ENCODE measurements at regions not wholly inside any gene's neighbourhood (a gene's known extent, or its start where the extent isn't known, plus 50 kb on each side); places are given as distances from the start of the nearest gene placed in this dataset.

GRCh38 chr18:56462276-56462675 is 176.1 kb downstream of the TXNL1 start:
- no peak for TF ChIP-seq CTCF (IDR thresholded peaks at IDR 0.05)
- TF ChIP-seq EP300 (IDR thresholded peaks at IDR 0.05), result no peak
- no peak for TF ChIP-seq POLR2AphosphoS5 (IDR thresholded peaks at IDR 0.05)
- no peak for TF ChIP-seq POLR2A (IDR thresholded peaks at IDR 0.05)
- 82 to 86% methylated on average over 1 of the region's 1 CpG for WGBS, 2 donors
- no peak overlapping the region for H3K4me3 ChIP-seq

GRCh38 chr18:56461151-56461550 is 177.2 kb downstream of the TXNL1 start:
- peak overlapping the region in 1 of 4 donors; percentile 52 for H3K27ac ChIP-seq
- ATAC-seq (ENCODE audit: low FRiP score in 2 of 2), result no peak
- WGBS, 2 donors, result 85 to 92% methylated on average over 1 of the region's 1 CpG

More at GRCh38 chr18:56462276-56462675, 176.1 kb downstream of the TXNL1 start:
- Histone ChIP-seq H3K27ac (no peak overlapping the region), H3K36me3 (no peaks in the 10 kb centered on the region), H3K4me1 (peaks cover 6 to 18% (median 13%) of the 10 kb centered on the region in 4 donors), H3K27me3 (no peaks in the 10 kb centered on the region), H3K9me3 (peaks cover 0 to 6% (median 2%) of the 10 kb centered on the region in 4 donors)
- DNase-seq, result no peak
- ATAC-seq (ENCODE audit: low FRiP score in 2 of 2), result no peak

GRCh38 chr18:56460581-56460980 is 177.8 kb downstream of the TXNL1 start:
- ATAC-seq (ENCODE audit: low FRiP score in 2 of 2), result no peak
- peaks cover 0 to 6% (median 2%) of the 10 kb centered on the region in 4 donors for H3K9me3 ChIP-seq
- no peak overlapping the region for H3K4me3 ChIP-seq
- WGBS, 2 donors, result 21 to 26% methylated on average over 3 of the region's 3 CpGs
- H3K27ac ChIP-seq, result peak overlapping the region; percentile 21 to 67 (median 44)
- no peaks in the 10 kb centered on the region for H3K27me3 ChIP-seq
- DNase-seq, result no peak
- TF ChIP-seq CTCF (IDR thresholded peaks at IDR 0.05) (no peak), POLR2A (IDR thresholded peaks at IDR 0.05) (no peak), POLR2AphosphoS5 (IDR thresholded peaks at IDR 0.05) (no peak)
- H3K36me3 ChIP-seq, result no peaks in the 10 kb centered on the region
- peaks cover 6 to 18% (median 13%) of the 10 kb centered on the region in 4 donors for H3K4me1 ChIP-seq

More at GRCh38 chr18:56461151-56461550, 177.2 kb downstream of the TXNL1 start:
- H3K27me3 ChIP-seq, result no peaks in the 10 kb centered on the region
- H3K4me1 ChIP-seq, result peaks cover 6 to 18% (median 13%) of the 10 kb centered on the region in 4 donors
- no peaks in the 10 kb centered on the region for H3K36me3 ChIP-seq
- DNase-seq, result no peak
- TF ChIP-seq POLR2A (IDR thresholded peaks at IDR 0.05) (no peak), POLR2AphosphoS5 (IDR thresholded peaks at IDR 0.05) (no peak), EP300 (IDR thresholded peaks at IDR 0.05) (no peak)
- H3K4me3 ChIP-seq, result no peak overlapping the region
- peaks cover 0 to 6% (median 2%) of the 10 kb centered on the region in 4 donors for H3K9me3 ChIP-seq

GRCh38 chr18:56458770-56459712 is 179.4 kb downstream of the TXNL1 start:
- Histone ChIP-seq H3K4me1 (peaks cover 6 to 18% (median 13%) of the 10 kb centered on the region in 4 donors), H3K36me3 (no peaks in the 10 kb centered on the region), H3K27ac (peak overlapping the region; percentile 15 to 67 (median 36)), H3K27me3 (no peaks in the 10 kb centered on the region), H3K9me3 (no peaks in the 10 kb centered on the region), H3K4me3 (no peak overlapping the region)
- no peak for TF ChIP-seq POLR2A (IDR thresholded peaks at IDR 0.05)
- TF ChIP-seq EP300 (IDR thresholded peaks at IDR 0.05), result peak in 1 of 4 donors; percentile 53
- no peak for ATAC-seq (ENCODE audit: low FRiP score in 2 of 2)
- 67 to 72% methylated on average over 13 of the region's 13 CpGs for WGBS, 2 donors
- no peak for DNase-seq

GRCh38 chr18:56455874-56456273 is 182.5 kb downstream of the TXNL1 start:
- no peak for ATAC-seq (ENCODE audit: low FRiP score in 2 of 2)

More at GRCh38 chr18:56455874-56456273, 182.5 kb downstream of the TXNL1 start:
- no peak for TF ChIP-seq EP300 (IDR thresholded peaks at IDR 0.05)
- no peak for TF ChIP-seq POLR2AphosphoS5 (IDR thresholded peaks at IDR 0.05)
- TF ChIP-seq POLR2A (IDR thresholded peaks at IDR 0.05), result no peak
- TF ChIP-seq CTCF (IDR thresholded peaks at IDR 0.05), result no peak
- no peaks in the 10 kb centered on the region for H3K27me3 ChIP-seq
- no peaks in the 10 kb centered on the region for H3K36me3 ChIP-seq
- no peak overlapping the region for H3K4me3 ChIP-seq
- 92 to 95% methylated on average over 2 of the region's 2 CpGs for WGBS, 2 donors
- no peak overlapping the region for H3K27ac ChIP-seq
- H3K9me3 ChIP-seq, result no peaks in the 10 kb centered on the region
- peaks cover 6 to 18% (median 13%) of the 10 kb centered on the region in 4 donors for H3K4me1 ChIP-seq
- DNase-seq, result no peak
